NCI-H2171 treated with DMSO at 0.1 percent for 48 hours (cell line): ENCODE measurements at regions not wholly inside any gene's neighbourhood (a gene's known extent, or its start where the extent isn't known, plus 50 kb on each side); places are given as distances from the start of the nearest gene placed in this dataset.

Experiments
- DNase-seq: peaks from one replicate; lab custom pipeline; 2025; lab: John Stamatoyannopoulos, UW

- no peak for DNase-seq
Observed at GRCh38 chr11:91860661-91861060, 364.0 kb upstream of the FAT3 start.

GRCh38 chr11:91859666-91860065 is 365.0 kb upstream of the FAT3 start:
- DNase-seq: no peak

GRCh38 chr11:91857179-91857578 is 367.4 kb upstream of the FAT3 start:
- no peak for DNase-seq

GRCh38 chr11:91854780-91855179 is 369.8 kb upstream of the FAT3 start:
- no peak for DNase-seq

- DNase-seq: no peak
Observed at GRCh38 chr11:91854171-91854570, 370.4 kb upstream of the FAT3 start.

- no peak for DNase-seq
Observed at GRCh38 chr11:91851908-91852307, 372.7 kb upstream of the FAT3 start.

GRCh38 chr11:91850533-91851275 is 373.9 kb upstream of the FAT3 start:
- no peak for DNase-seq

- no peak for DNase-seq
Observed at GRCh38 chr11:91850021-91850420, 374.6 kb upstream of the FAT3 start.

- DNase-seq: no peak
Observed at GRCh38 chr11:91846649-91847048, 378.0 kb upstream of the FAT3 start.

GRCh38 chr11:91846002-91846401 is 378.6 kb upstream of the FAT3 start:
- no peak for DNase-seq

GRCh38 chr11:91840640-91841240 is 383.9 kb upstream of the FAT3 start:
- no peak for DNase-seq

- no peak for DNase-seq
Observed at GRCh38 chr11:91837411-91838330, 386.9 kb upstream of the FAT3 start.

- DNase-seq: no peak
Observed at GRCh38 chr11:91835051-91835560, 389.5 kb upstream of the FAT3 start.

- DNase-seq: no peak
Observed at GRCh38 chr11:91828901-91829300, 395.7 kb upstream of the FAT3 start.

GRCh38 chr11:91825777-91826176 is 398.8 kb upstream of the FAT3 start:
- no peak for DNase-seq

- DNase-seq: no peak
Observed at GRCh38 chr11:91823252-91823830, 401.3 kb upstream of the FAT3 start.

- no peak for DNase-seq
Observed at GRCh38 chr11:91822805-91823204, 401.8 kb upstream of the FAT3 start.

GRCh38 chr11:91820709-91821108 is 403.9 kb upstream of the FAT3 start:
- no peak for DNase-seq

- DNase-seq: no peak
Observed at GRCh38 chr11:91819777-91820176, 404.8 kb upstream of the FAT3 start.

- no peak for DNase-seq
Observed at GRCh38 chr11:91819195-91819594, 405.4 kb upstream of the FAT3 start.

- no peak for DNase-seq
Observed at GRCh38 chr11:91817996-91818395, 406.6 kb upstream of the FAT3 start.

GRCh38 chr11:91813263-91813662 is 411.4 kb upstream of the FAT3 start:
- DNase-seq: no peak
